GM12873 (cell line): ENCODE measurements at regions not wholly inside any gene's neighbourhood (a gene's known extent, or its start where the extent isn't known, plus 50 kb on each side); places are given as distances from the start of the nearest gene placed in this dataset.

Source experiments
- TF ChIP-seq, protein P1 (sequence below): IDR thresholded peaks from 2 replicates; pipeline ENCODE4 v1.5.1; 2012; ENCODE audit warnings: low read depth, mild to moderate bottlenecking, moderate library complexity, low read length, control low read depth; ENCODE audit not compliant: insufficient read depth; ENCODE audit errors: missing control alignments

DNA sequence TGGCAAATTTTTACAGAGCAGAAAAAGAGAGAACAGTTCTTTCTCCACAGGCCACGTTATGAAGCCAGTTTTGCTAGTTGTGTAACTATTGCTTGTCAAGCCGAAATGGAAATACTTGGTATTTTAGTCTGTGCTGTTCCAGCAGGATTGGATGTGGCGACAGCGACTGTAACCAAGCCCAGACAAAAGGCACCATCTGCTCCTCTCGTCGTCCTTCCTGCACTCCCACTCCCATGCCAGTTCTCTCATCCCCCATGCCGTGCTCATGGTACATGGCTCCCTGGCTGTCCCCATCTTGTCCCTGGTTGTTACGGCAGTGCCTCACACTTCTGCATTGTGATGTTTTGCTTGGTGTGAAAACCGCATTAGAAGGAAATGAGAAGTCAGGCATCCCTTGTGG lies 185.7 kb upstream of the FZD8 start:
- TF ChIP-seq, protein P1, sequence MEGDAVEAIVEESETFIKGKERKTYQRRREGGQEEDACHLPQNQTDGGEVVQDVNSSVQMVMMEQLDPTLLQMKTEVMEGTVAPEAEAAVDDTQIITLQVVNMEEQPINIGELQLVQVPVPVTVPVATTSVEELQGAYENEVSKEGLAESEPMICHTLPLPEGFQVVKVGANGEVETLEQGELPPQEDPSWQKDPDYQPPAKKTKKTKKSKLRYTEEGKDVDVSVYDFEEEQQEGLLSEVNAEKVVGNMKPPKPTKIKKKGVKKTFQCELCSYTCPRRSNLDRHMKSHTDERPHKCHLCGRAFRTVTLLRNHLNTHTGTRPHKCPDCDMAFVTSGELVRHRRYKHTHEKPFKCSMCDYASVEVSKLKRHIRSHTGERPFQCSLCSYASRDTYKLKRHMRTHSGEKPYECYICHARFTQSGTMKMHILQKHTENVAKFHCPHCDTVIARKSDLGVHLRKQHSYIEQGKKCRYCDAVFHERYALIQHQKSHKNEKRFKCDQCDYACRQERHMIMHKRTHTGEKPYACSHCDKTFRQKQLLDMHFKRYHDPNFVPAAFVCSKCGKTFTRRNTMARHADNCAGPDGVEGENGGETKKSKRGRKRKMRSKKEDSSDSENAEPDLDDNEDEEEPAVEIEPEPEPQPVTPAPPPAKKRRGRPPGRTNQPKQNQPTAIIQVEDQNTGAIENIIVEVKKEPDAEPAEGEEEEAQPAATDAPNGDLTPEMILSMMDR, result no peak

DNA sequence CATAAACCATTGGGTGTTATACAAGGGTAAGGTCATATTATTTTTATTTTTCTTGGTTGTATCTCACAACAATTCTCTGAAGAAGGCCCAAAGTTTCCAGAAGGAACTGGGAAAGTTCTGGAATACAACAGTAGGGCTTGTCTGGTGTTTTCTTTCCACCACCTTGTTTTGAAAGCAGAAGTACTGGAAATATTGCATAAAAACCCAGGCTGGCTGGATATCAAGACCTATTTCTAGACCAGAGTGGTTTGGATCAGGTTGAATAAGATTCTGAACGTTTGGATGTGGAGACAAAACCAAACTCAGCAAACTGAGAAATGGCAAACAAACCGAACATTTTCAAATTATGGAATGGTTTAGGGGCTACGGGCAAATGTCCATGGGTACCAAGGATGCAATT lies 182.6 kb upstream of the FZD8 start:
- TF ChIP-seq, protein P1, result no peak

DNA sequence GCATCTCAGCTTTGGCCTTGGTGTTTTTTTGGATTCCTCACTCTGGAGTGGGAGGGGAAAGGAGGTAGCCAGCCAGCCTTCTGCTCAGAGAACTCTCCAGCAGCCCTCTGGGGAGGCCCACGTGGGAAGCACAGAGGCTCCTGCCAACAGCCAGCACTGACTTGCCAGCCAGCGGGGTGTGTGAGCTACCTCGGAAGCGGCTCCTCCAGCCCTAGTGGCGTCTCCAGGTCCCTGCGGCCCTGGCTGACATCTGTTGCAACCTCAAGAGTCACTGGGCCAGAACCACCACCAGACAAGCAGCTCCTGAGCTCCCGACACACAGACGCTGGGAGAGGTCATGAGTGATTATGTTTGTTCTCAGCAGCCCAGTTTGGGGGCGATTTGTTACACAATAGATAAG lies 180.2 kb upstream of the FZD8 start:
- TF ChIP-seq, protein P1, result no peak

DNA sequence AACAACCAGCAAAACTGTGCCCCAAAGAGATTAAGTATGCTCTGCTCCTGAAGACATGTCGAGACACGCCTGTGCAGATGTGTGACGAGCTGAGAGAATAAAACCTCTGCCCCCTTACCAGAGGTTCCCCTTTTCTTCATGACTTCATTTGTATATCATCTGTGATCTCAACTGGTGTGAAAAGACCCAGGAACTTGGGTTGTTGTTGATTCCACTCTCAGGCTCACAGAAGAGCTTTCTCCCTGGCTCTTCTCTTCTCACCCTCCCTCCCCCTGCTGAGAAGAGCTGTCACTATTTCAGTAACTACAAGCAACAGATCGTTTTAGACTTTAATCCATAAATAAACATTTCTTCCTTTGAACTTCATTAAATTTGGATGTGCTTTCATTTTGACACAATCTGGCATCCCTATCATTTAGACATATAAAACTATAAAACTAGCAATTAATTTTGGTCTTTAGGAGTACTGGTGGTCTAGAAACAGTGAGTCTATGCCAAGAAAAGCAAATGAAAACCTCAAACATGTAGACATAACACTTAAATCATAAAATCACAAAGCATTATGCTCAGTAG lies 179.3 kb upstream of the FZD8 start:
- TF ChIP-seq, protein P1, result no peak

DNA sequence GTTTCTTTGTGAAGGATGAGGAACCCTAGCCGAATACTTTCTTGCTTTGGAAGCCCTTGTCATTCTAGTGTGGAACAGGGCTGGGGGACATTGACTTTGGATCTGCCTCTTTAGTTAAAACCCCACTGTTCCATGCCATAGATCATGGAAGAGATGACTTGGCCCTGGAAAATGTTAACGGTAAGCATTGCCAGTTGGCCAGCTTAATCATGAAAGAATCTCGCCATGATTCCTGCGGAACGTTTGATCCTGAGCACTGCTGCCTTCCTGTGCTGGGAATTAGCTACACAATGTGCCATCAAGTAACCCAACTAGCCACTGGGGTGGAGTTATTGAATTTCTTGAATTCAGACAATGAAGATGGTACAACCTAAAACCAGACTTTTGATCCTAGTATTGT lies 177.6 kb upstream of the FZD8 start:
- TF ChIP-seq, protein P1, result no peak

DNA sequence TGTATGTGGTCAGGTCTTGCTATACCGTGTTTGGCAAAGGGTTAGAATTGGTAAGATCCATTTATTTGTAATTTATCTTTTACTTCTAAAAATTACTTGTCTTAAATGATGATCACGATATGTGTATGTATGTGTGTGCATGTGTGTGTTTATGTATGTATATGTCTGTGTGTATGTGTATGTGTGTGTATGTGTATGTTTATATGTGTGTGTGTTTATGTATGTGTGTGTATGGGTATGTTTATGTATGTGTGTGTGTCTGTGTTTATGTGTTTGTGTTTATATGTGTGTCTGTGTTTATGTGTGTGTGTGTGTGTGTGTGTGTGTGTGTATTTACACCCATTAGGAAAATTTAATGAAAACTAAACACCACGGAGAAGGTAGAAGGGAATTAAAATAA lies 176.9 kb upstream of the FZD8 start:
- TF ChIP-seq, protein P1, result no peak

DNA sequence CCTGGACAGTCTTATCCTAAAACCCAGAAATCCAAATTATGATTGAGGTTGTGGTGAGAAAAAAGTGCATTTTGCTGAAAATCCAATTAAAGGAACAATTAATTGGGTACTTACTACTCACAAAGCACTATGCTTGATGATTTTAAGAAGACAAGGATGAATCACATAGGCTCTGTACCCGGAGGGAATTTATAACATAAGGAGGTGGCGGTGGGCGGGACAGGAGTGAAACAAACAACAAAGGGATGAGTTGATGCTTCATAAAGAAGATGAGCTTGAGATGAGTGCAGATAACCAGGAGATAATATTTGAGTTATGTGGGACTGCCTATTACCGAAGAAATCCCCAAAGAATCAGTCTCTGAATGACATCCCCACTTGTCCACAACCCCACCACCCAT lies 171.1 kb upstream of the FZD8 start:
- TF ChIP-seq, protein P1, result no peak

DNA sequence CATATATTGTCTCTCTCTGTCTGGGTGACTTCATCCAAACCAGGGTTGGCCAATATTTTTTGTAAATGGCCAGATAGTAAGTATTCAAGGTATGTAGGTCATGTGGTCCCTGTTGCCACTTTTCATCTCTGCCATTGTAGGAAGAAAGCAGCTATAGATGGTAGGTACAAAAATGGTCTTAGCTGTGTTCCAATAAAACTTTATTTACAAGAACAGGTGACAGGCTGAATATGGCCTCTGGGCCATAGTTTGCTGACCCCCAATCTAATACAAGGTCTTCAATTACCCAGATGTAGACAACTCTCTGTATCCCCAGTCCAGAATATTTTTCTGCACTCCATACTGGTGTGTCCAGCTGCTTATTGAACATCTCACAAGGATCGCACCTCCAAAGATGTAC lies 166.2 kb upstream of the FZD8 start:
- TF ChIP-seq, protein P1, result no peak
